T47D (cell line): ENCODE measurements at regions not wholly inside any gene's neighbourhood (a gene's known extent, or its start where the extent isn't known, plus 50 kb on each side); places are given as distances from the start of the nearest gene placed in this dataset.

Source experiments
- DNase-seq, 2 experiments: peaks; one replicate each; pipeline versions ENCODE4 v3.0.0 to v3.0.0-alpha.2; 2011 to 2012; ENCODE audit warnings: low read depth in 1 of 2, low spot score in 1 of 2
- JUND ChIP-seq: IDR thresholded peaks from 2 replicates; pipeline ENCODE4 v1.6.1; 2012; ENCODE audit warnings: low read depth
- in situ Hi-C: cut with HindIII; loops from 2 replicates; pipeline ENCODE4 v1.10.0; 2016; ENCODE audit warnings: low sequenced_read_pairs, low pct_unique_long_range_greater_than_20kb

- TF ChIP-seq JUND: no peak
- in situ Hi-C loops: no loop called here
- DNase-seq: no peak
Measured at GRCh38 chr13:91076830-91077229, 270.7 kb upstream of the MIR17HG start.

- in situ Hi-C loops: no loop called here
- no peak for TF ChIP-seq JUND
- peak; percentile 5 to 33 for DNase-seq
Measured at GRCh38 chr13:91078093-91078679, 269.3 kb upstream of the MIR17HG start.

- in situ Hi-C loops: no loop called here
- TF ChIP-seq JUND: no peak
Measured at GRCh38 chr13:91079176-91079575, 268.3 kb upstream of the MIR17HG start.

GRCh38 chr13:91085127-91085526 is 262.4 kb upstream of the MIR17HG start:
- in situ Hi-C loops: no loop called here
- TF ChIP-seq JUND: no peak
- no peak for DNase-seq

More at GRCh38 chr13:91079176-91079575, 268.3 kb upstream of the MIR17HG start:
- no peak for DNase-seq

- no peak for TF ChIP-seq JUND
- DNase-seq: no peak
- in situ Hi-C loops: no loop called here
Measured at GRCh38 chr13:91086936-91087716, 260.4 kb upstream of the MIR17HG start.

GRCh38 chr13:91097269-91097668 is 250.2 kb upstream of the MIR17HG start:
- no peak for DNase-seq
- TF ChIP-seq JUND: no peak
- in situ Hi-C loops: no loop called here

GRCh38 chr13:91099877-91100276 is 247.6 kb upstream of the MIR17HG start:
- no peak for TF ChIP-seq JUND
- in situ Hi-C loops: no loop called here
- no peak for DNase-seq

- no peak for TF ChIP-seq JUND
- DNase-seq: no peak
- in situ Hi-C loops: no loop called here
Measured at GRCh38 chr13:91100944-91101343, 246.5 kb upstream of the MIR17HG start.

GRCh38 chr13:91101381-91101780 is 246.1 kb upstream of the MIR17HG start:
- TF ChIP-seq JUND: no peak
- DNase-seq: no peak
- in situ Hi-C loops: no loop called here

- in situ Hi-C loops: no loop called here
- TF ChIP-seq JUND: no peak
- DNase-seq: no peak
Measured at GRCh38 chr13:91105270-91105669, 242.2 kb upstream of the MIR17HG start.

GRCh38 chr13:91106565-91106964 is 240.9 kb upstream of the MIR17HG start:
- in situ Hi-C loops: no loop called here
- TF ChIP-seq JUND: no peak
- no peak for DNase-seq

- in situ Hi-C loops: no loop called here
- TF ChIP-seq JUND: no peak
- no peak for DNase-seq
Measured at GRCh38 chr13:91108315-91108714, 239.2 kb upstream of the MIR17HG start.

GRCh38 chr13:91111476-91112200 is 235.8 kb upstream of the MIR17HG start:
- in situ Hi-C loops: no loop called here
- DNase-seq: no peak
- no peak for TF ChIP-seq JUND
